ENCODE measurements at regions not wholly inside any gene's neighbourhood (a gene's known extent, or its start where the extent isn't known, plus 50 kb on each side); places are given as distances from the start of the nearest gene placed in this dataset.
"Not testable (repeated sequence)": the region's sequence is repeated elsewhere in the genome, so short reads cannot be mapped to it uniquely, and the experiment has no call there.

DNA sequence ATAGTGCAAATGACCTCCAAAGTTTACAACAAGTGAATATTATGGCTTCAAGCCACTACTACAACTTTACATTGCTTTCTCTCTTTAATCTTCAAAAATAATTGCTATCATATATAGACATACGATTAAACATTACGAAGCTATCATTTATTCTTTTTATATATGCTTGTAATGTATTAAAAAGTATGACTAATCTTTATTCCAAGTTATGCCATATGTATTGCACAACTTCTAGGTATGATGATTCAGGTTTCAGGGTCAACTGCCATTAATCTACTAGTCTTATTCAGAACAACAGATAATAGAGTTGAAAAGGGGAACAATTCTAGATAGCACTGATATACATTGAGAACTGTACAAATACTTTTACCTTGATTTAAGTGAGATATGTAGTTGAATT lies 506.2 kb upstream of the TMEFF2 start:
- H3K36me3 Mint-ChIP-seq (ENCODE audit: low read depth) = no peaks in the 10 kb centered on the region
- DNase-seq = no peak
- TF ChIP-seq, protein P1, sequence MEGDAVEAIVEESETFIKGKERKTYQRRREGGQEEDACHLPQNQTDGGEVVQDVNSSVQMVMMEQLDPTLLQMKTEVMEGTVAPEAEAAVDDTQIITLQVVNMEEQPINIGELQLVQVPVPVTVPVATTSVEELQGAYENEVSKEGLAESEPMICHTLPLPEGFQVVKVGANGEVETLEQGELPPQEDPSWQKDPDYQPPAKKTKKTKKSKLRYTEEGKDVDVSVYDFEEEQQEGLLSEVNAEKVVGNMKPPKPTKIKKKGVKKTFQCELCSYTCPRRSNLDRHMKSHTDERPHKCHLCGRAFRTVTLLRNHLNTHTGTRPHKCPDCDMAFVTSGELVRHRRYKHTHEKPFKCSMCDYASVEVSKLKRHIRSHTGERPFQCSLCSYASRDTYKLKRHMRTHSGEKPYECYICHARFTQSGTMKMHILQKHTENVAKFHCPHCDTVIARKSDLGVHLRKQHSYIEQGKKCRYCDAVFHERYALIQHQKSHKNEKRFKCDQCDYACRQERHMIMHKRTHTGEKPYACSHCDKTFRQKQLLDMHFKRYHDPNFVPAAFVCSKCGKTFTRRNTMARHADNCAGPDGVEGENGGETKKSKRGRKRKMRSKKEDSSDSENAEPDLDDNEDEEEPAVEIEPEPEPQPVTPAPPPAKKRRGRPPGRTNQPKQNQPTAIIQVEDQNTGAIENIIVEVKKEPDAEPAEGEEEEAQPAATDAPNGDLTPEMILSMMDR (IDR thresholded peaks at IDR 0.05) = no peak
- H3K4me1 Mint-ChIP-seq = no peaks in the 10 kb centered on the region
- H3K4me3 Mint-ChIP-seq = no peak overlapping the region
- H3K27ac Mint-ChIP-seq = no peak overlapping the region
- no peaks in the 10 kb centered on the region for H3K27me3 Mint-ChIP-seq (ENCODE audit: low read depth, poor library complexity)
- H3K9me3 Mint-ChIP-seq = no peaks in the 10 kb centered on the region

DNA sequence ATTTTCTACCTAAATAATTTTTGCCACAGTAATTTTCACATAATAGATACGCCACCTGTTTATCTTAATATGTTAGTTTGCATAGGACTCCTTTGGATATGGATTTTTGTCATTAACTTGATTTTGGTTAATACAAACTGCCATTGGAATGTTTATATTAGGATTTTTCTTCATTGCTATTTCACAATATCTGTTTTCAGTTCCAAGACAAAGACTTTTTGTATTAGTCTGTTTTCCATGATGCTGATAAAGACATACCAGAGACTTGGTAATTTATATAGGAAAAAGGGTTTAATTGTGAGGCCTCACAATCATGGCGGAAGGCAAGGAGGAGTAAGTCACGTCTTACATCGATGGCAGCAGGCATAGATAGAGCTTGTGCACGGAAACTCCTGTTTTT lies 503.1 kb upstream of the TMEFF2 start:
- Mint-ChIP-seq H3K4me1 (no peaks in the 10 kb centered on the region), H3K9me3 (no peaks in the 10 kb centered on the region), H3K4me3 (no peak overlapping the region), H3K27me3 (ENCODE audit: low read depth, poor library complexity) (no peaks in the 10 kb centered on the region), H3K27ac (no peak overlapping the region), H3K36me3 (ENCODE audit: low read depth) (no peaks in the 10 kb centered on the region)
- DNase-seq = no peak
- TF ChIP-seq, protein P1 (IDR thresholded peaks at IDR 0.05) = no peak

DNA sequence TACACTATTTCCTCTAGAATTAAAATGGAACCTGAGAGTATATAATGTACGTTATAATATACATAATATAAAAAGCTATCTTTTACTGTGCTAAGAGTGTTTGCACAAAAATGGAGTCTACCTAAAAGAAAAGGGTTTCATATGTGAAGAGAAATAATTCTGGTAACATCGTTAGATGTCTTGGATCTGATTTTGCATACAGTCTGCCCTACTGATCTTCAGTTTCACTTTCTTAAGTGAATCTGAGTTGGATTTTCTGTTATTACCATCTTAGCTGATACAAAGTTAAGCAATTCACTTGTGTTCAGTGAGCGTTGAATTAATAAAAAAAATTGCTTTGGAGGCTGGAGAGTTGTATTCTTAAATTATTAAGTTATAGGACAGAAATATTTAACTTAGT lies 502.1 kb upstream of the TMEFF2 start:
- DNase-seq = no peak
- TF ChIP-seq, protein P1 (IDR thresholded peaks at IDR 0.05) = no peak
- no peak overlapping the region for H3K27ac Mint-ChIP-seq
- H3K9me3 Mint-ChIP-seq = no peaks in the 10 kb centered on the region
- no peaks in the 10 kb centered on the region for H3K27me3 Mint-ChIP-seq (ENCODE audit: low read depth, poor library complexity)
- no peaks in the 10 kb centered on the region for H3K36me3 Mint-ChIP-seq (ENCODE audit: low read depth)
- H3K4me3 Mint-ChIP-seq = no peak overlapping the region
- H3K4me1 Mint-ChIP-seq = no peaks in the 10 kb centered on the region

DNA sequence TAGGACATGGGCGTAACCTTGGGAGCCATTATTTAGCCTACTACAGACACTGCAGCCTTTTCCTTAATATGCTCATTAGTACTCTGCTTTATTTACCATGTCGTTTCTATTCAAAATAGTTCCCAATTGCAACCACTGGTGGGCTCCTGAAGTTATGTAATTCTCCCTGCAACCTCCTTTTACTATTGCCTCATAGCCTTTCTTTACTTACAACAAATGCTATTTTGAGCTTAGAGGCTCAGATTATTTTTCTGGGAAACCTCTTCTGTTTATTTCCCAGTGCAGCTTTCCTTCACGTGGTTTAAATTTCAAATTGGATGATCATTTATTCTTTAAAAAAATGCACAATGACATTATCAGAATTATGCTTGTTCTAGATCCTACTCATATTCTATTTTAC lies 492.3 kb upstream of the TMEFF2 start:
- no peaks in the 10 kb centered on the region for H3K27me3 Mint-ChIP-seq (ENCODE audit: low read depth, poor library complexity)
- H3K27ac Mint-ChIP-seq = no peak overlapping the region
- DNase-seq = no peak
- H3K4me3 Mint-ChIP-seq = no peak overlapping the region
- no peaks in the 10 kb centered on the region for H3K4me1 Mint-ChIP-seq
- no peaks in the 10 kb centered on the region for H3K36me3 Mint-ChIP-seq (ENCODE audit: low read depth)
- TF ChIP-seq, protein P1 (IDR thresholded peaks at IDR 0.05) = no peak
- H3K9me3 Mint-ChIP-seq = no peaks in the 10 kb centered on the region

DNA sequence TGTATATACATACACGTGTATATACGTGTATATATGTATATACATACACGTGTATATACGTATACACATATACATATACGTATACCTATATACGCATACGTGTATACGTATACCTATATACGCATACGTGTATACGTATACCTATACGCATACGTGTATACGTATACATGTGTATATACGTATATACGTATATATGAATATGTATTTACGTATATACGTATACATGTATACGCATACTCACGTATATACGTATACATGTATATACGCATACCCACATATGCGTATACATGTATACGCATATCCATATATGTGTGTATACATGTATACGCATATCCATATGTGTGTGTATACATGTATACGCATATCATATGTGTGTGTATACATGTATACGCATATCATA lies 487.8 kb upstream of the TMEFF2 start:
- not testable (repeated sequence) for H3K4me3 Mint-ChIP-seq; H3K9me3 Mint-ChIP-seq; DNase-seq; H3K36me3 Mint-ChIP-seq (ENCODE audit: low read depth); H3K27me3 Mint-ChIP-seq (ENCODE audit: low read depth, poor library complexity); H3K4me1 Mint-ChIP-seq; H3K27ac Mint-ChIP-seq

DNA sequence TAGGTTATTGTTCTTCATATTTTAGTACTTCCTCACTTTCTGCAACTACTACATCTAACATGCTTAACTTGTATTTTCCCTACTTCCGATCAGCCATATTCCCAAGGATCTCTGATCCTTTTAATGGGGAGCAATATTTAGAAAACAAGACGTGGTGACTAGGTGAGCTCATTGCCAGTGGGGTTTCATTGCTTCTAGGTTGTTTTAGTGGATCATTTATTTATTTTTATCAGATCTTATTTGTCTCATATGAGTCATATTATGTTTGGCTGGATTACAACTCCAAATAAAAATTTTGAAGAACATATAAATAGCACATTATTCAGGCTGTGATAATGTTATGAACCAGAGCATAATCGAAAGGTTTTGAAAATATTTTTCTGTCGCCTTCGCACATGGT lies 480.9 kb upstream of the TMEFF2 start:
- DNase-seq = no peak
- peaks cover 2% of the 10 kb centered on the region for H3K27me3 Mint-ChIP-seq (ENCODE audit: low read depth, poor library complexity)
- no peak overlapping the region for H3K4me3 Mint-ChIP-seq
- TF ChIP-seq, protein P1 (IDR thresholded peaks at IDR 0.05) = no peak
- H3K36me3 Mint-ChIP-seq (ENCODE audit: low read depth) = no peaks in the 10 kb centered on the region
- H3K4me1 Mint-ChIP-seq = no peaks in the 10 kb centered on the region
- no peak overlapping the region for H3K27ac Mint-ChIP-seq
- no peaks in the 10 kb centered on the region for H3K9me3 Mint-ChIP-seq
